K562 (cell line): ENCODE measurements at regions not wholly inside any gene's neighbourhood (a gene's known extent, or its start where the extent isn't known, plus 50 kb on each side); places are given as distances from the start of the nearest gene placed in this dataset.

Source experiments
- ATAC-seq: fragments of 200-7000 bp; cut with Tn5 transposase; 3 replicates; pipeline ENCODE4 v1.9.1; 2020; ENCODE audit warnings: moderate library complexity
- BruUV-seq: library from RNA; stranded (reverse); fragments of 400-500 nt; replicated peaks from 2 replicates; lab custom pipeline; 2021; lab: Mats Ljungman, UMichigan
- CTCF ChIA-PET: fragments of 300-600 bp; formaldehyde crosslinking; extraction: SDS; loops from one replicate; lab custom pipeline; 2021; ENCODE audit warnings: low intra/inter-chr PET ratio; lab: Yijun Ruan, JAX
- POLR2A ChIA-PET: fragments of 300-600, 350-650 bp; sonication (Branson Sonifier 250); formaldehyde crosslinking; extraction: SDS; loops from one replicate; lab custom pipeline; 2021; ENCODE audit warnings: antibody characterized with exemption, inconsistent platforms; lab: Yijun Ruan, JAX
- DNase-seq, 4 experiments: peaks; one replicate each; pipeline versions ENCODE4 v3.0.0 to v3.0.0-alpha.2; 2011 to 2018; ENCODE audit warnings: low spot score in 3 of 4, mixed read lengths in 3 of 4; ENCODE audit errors: extremely low read depth in 1 of 4
- FAIRE-seq: peaks from 2 replicates; lab custom pipeline; 2011; peaks lifted over from hg19 to GRCh38; lab: Jason Lieb, UNC
- H2AFZ ChIP-seq: 2 replicates; pipeline ENCODE4 v1.6.0; 2011; ENCODE audit warnings: low read depth, low read length, control low read depth, inconsistent platforms
- H3K27ac ChIP-seq: fragments of 200-600 bp; 3 replicates; pipeline ENCODE4 v1.8.0; 2011; ENCODE audit warnings: low read depth, mild to moderate bottlenecking, control low read depth, inconsistent platforms, low read length, moderate library complexity, mixed read lengths; ENCODE audit errors: extremely low read depth
- H3K27me3 ChIP-seq, 2 experiments: fragments of 300-600 bp in 1 of 2; 2 replicates in 1 of 2; 3 replicates in 1 of 2; pipeline versions ENCODE4 v1.6.0 to v1.8.0; 2011; ENCODE audit warnings: inconsistent platforms in 2 of 2, low read length in 2 of 2, mild to moderate bottlenecking in 1 of 2, mixed read lengths in 1 of 2, moderate library complexity in 1 of 2; ENCODE audit not compliant: control insufficient read depth in 2 of 2, insufficient read depth in 2 of 2
- H3K36me3 ChIP-seq: fragments of 300-600 bp; 3 replicates; pipeline ENCODE4 v1.8.0; 2011; ENCODE audit warnings: mild to moderate bottlenecking, low read length, inconsistent platforms; ENCODE audit not compliant: control insufficient read depth, insufficient read depth
- H3K4me1 ChIP-seq, 2 experiments: fragments of 200-600 bp in 1 of 2; replicated peaks in 1 of 2; 2 replicates in 1 of 2; 3 replicates in 1 of 2; pipeline versions ENCODE4 v1.5.1 to v1.8.0; 2011; ENCODE audit warnings: inconsistent platforms in 2 of 2, low read length in 2 of 2, mild to moderate bottlenecking in 1 of 2, mixed read lengths in 1 of 2, moderate library complexity in 1 of 2; ENCODE audit not compliant: control insufficient read depth in 2 of 2, insufficient read depth in 2 of 2
- H3K4me2 ChIP-seq: 2 replicates; pipeline ENCODE4 v1.6.1; 2011; ENCODE audit warnings: low read length, control low read depth, inconsistent platforms, mixed read lengths; ENCODE audit not compliant: insufficient read depth
- H3K4me3 ChIP-seq: fragments of 200-600 bp; sonication (generic), shearing (Covaris generic); 2 replicates; pipeline ENCODE4 v1.5.1; 2016; ENCODE audit warnings: control low read depth, inconsistent platforms
- H3K79me2 ChIP-seq: fragments of 200-600 bp; 3 replicates; pipeline ENCODE4 v1.8.0; 2011; ENCODE audit warnings: low read length, inconsistent platforms; ENCODE audit not compliant: control insufficient read depth, insufficient read depth
- H3K9ac ChIP-seq, 2 experiments: 2 replicates each; pipeline versions ENCODE4 v1.6.0 to v1.6.1; 2011; ENCODE audit warnings: low read depth in 2 of 2, low read length in 2 of 2, control low read depth in 1 of 2, inconsistent platforms in 1 of 2, mild to moderate bottlenecking in 1 of 2, mixed read lengths in 1 of 2; ENCODE audit not compliant: insufficient read depth in 1 of 2
- H3K9me1 ChIP-seq: one replicate; pipeline ENCODE4 v1.6.0; 2011; ENCODE audit warnings: inconsistent platforms, mild to moderate bottlenecking, low read length, moderate library complexity; ENCODE audit not compliant: control insufficient read depth, insufficient read depth
- H3K9me3 ChIP-seq: replicated peaks from 2 replicates; pipeline ENCODE4 v1.5.1; 2011; ENCODE audit warnings: low read depth, low read length, inconsistent platforms; ENCODE audit not compliant: control insufficient read depth, insufficient read depth
- H4K20me1 ChIP-seq: replicated peaks from 2 replicates; pipeline ENCODE4 v1.6.1; 2011; ENCODE audit warnings: low read length, inconsistent platforms, mixed read lengths; ENCODE audit not compliant: control insufficient read depth, insufficient read depth
- ATF7 ChIP-seq: fragments of 450-650 bp; IDR thresholded peaks from 2 replicates; pipeline ENCODE4 v1.7.1; 2014; ENCODE audit warnings: mild to moderate bottlenecking, moderate library complexity
- CEBPG ChIP-seq, 3 experiments: fragments of 200-800 bp in 1 of 3; sonication (Bioruptor generic) in 1 of 3; sonication (generic) in 1 of 3; formaldehyde crosslinking in 1 of 3; IDR thresholded peaks in 2 of 3; conservative IDR thresholded peaks in 1 of 3; 2 replicates each; pipeline versions ENCODE4 v1.6.1 to v1.8.0; 2016 to 2022; ENCODE audit warnings: missing compliant biosample characterization in 2 of 3, missing genetic modification characterization in 2 of 3, mild to moderate bottlenecking in 1 of 3, missing genetic modification reagents in 1 of 3
- MLLT1 ChIP-seq, 2 experiments: fragments of 450-650 bp; IDR thresholded peaks; 2 replicates each; pipeline ENCODE4 v1.6.1; 2016
- PCBP1 ChIP-seq: fragments of 200-400 bp; formaldehyde crosslinking; IDR thresholded peaks from 2 replicates; pipeline ENCODE4 v1.6.1; 2018; ENCODE audit warnings: mild to moderate bottlenecking, low read depth, low read length; ENCODE audit not compliant: poor library complexity, severe bottlenecking
- PHB2 ChIP-seq: fragments of 450-650 bp; IDR thresholded peaks from 2 replicates; pipeline ENCODE4 v1.6.1; 2017; ENCODE audit warnings: low read depth
- RBBP5 ChIP-seq: fragments of 200-600 bp; sonication (generic); IDR thresholded peaks from 2 replicates; pipeline ENCODE4 v1.6.1; 2012; ENCODE audit warnings: borderline replicate concordance, mild to moderate bottlenecking, low read length, control low read depth, inconsistent platforms; ENCODE audit not compliant: insufficient read depth, poor library complexity, severe bottlenecking
- SAP30 ChIP-seq: fragments of 200-600 bp; sonication (generic); IDR thresholded peaks from 2 replicates; pipeline ENCODE4 v1.6.1; 2012; ENCODE audit warnings: borderline replicate concordance, low read depth, mild to moderate bottlenecking, moderate library complexity, low read length, control low read depth, inconsistent platforms; ENCODE audit not compliant: insufficient read depth, poor library complexity, severe bottlenecking
- SRF ChIP-seq, 2 experiments: fragments of 250-450, 450-650 bp in 1 of 2; sonication (Bioruptor Pico) in 1 of 2; sonication (generic) in 1 of 2; formaldehyde crosslinking; IDR thresholded peaks; 2 replicates each; pipeline versions ENCODE4 v1.5.0 to v1.5.1; 2020 to 2022; ENCODE audit warnings: mild to moderate bottlenecking in 1 of 2, missing genetic modification reagents in 1 of 2
- TBL1XR1 ChIP-seq, 2 experiments: IDR thresholded peaks; 2 replicates each; pipeline ENCODE4 v1.6.1; 2012; ENCODE audit warnings: improper control_type of control experiment in 2 of 2, low read length in 2 of 2, mild to moderate bottlenecking in 1 of 2
- YY1 ChIP-seq, 3 experiments: IDR thresholded peaks; 2 replicates each; pipeline ENCODE4 v1.6.1; 2011; ENCODE audit warnings: low read length in 2 of 3, mild to moderate bottlenecking in 2 of 3, moderate library complexity in 2 of 3, borderline replicate concordance in 1 of 3, control low read depth in 1 of 3, low read depth in 1 of 3; ENCODE audit not compliant: insufficient read depth in 3 of 3, insufficient replicate concordance in 2 of 3, control insufficient read depth in 1 of 3, insufficient read length in 1 of 3; ENCODE audit errors: extremely low read depth in 1 of 3
- ZNF146 ChIP-seq: IDR thresholded peaks from one replicate; pipeline ENCODE4 v1.6.1; 2018; ENCODE audit warnings: missing compliant biosample characterization; ENCODE audit not compliant: unreplicated experiment
- WGBS: fragments of 100-300 bp; shearing (Covaris generic); methylation state at CpG from one replicate; pipeline ENCODE4 v1.1.6; 2016; ENCODE audit warnings: low coverage, mixed read lengths; ENCODE audit not compliant: insufficient coverage; ENCODE audit errors: missing lambda C conversion rate; 5-methylcytosine and 5-hydroxymethylcytosine counted together
- in situ Hi-C: fragments of 300-500 bp; cut with MboI; formaldehyde crosslinking; loops from 4 replicates; pipeline ENCODE4 v1.15.0; 2018; ENCODE audit warnings: inconsistent platforms, mixed read lengths
- intact Hi-C: fragments of 100-400 bp; cut with micrococcal nuclease; formaldehyde crosslinking; loops from 2 replicates; pipeline ENCODE4 v1.14.2; 2022
- TF ChIP-seq, protein P1 (sequence below): fragments of 450-650 bp; formaldehyde crosslinking; IDR thresholded peaks from 2 replicates; pipeline ENCODE4 v1.4.0; 2020; ENCODE audit warnings: mild to moderate bottlenecking, moderate library complexity

DNA sequence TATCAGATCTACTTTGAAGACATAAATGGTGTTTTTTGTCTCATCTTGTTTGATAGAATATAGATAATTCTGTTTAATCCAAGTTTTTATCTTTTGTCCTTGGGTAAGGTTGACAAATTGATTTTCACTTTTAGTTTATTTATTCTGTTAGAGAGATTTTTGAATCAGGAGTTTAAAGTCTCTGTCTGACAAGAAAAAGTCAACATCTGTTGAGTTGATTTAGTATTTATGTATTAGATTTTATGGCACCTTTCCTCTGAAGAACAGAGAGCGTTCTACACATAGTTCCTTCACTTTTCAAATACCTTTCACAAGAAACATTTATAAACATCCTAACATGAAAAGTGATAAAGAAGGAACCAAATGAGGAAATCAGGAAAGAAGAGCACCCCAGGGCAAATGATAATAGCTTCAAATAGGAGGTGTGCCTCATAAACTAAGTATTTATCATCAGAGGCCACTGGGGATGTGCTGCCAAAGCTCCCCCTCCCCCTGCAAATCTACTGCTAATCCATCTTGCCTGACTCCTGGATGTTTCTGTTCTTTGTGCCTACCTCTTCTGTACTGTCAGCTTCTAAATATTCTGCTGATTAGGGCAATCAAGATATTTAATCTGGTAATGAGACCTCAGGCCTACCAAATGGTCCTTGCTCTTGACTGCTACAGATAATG lies 457.7 kb upstream of the CHD1 start (continued):
- TF ChIP-seq, protein P1, sequence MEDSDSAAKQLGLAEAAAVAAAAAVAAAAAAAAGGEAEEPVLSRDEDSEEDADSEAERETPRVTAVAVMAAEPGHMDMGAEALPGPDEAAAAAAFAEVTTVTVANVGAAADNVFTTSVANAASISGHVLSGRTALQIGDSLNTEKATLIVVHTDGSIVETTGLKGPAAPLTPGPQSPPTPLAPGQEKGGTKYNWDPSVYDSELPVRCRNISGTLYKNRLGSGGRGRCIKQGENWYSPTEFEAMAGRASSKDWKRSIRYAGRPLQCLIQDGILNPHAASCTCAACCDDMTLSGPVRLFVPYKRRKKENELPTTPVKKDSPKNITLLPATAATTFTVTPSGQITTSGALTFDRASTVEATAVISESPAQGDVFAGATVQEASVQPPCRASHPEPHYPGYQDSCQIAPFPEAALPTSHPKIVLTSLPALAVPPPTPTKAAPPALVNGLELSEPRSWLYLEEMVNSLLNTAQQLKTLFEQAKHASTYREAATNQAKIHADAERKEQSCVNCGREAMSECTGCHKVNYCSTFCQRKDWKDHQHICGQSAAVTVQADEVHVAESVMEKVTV (CRISPR knock-in tag), result no peak
- TF ChIP-seq ATF7, result no peak
- no peak for TF ChIP-seq TBL1XR1 (IDR thresholded peaks at IDR 0.05; ENCODE audit: low read length in 2 of 2)
- no peak for TF ChIP-seq PCBP1
- no peak for TF ChIP-seq ZNF146 (CRISPR knock-in tag)
- no peak for TF ChIP-seq SRF (CRISPR knock-in tag; IDR thresholded peaks at IDR 0.05)
- TF ChIP-seq SAP30, result no peak

DNA sequence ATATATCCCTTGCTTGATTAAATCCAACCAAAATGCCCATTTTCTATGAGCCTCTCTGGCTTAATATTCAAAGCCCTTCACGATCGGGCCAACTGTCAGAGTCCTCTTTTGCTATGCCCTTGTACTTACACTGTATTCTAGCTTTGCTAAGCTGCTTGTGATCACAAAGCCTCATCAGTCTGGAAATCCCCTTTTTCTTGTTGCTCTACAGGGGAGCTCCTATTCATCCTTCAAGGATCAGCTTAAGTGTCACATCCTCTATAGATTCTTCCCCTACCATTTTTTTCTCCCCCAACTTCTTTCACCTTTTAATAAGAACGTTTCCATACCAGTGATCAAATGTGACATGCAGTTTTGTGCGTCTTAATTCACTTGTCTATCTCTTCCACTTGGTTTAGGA lies 450.4 kb upstream of the CHD1 start:
- Histone ChIP-seq H3K9me1 (no peaks in the 10 kb centered on the region), H3K9me3 (no peaks in the 10 kb centered on the region), H3K79me2 (no peaks in the 10 kb centered on the region), H3K9ac (no peak overlapping the region), H3K36me3 (no peaks in the 10 kb centered on the region), H2AFZ (no peak overlapping the region), H3K4me1 (no peaks in the 10 kb centered on the region), H3K27ac (no peak overlapping the region), H3K4me2 (no peak overlapping the region), H3K27me3 (no peaks in the 10 kb centered on the region), H3K4me3 (no peak overlapping the region), H4K20me1 (no peaks in the 10 kb centered on the region)
- intact Hi-C loops, result no loop called here
- CTCF ChIA-PET, result no interaction called here
- POLR2A ChIA-PET, result no interaction called here
- no peak for ATAC-seq
- 0% methylated on average over 4 of the region's 4 CpGs for WGBS
- FAIRE-seq, result no peak
- BruUV-seq, result no TSS peak
- no peak for DNase-seq
- in situ Hi-C loops, result no loop called here
- no peak for TF ChIP-seq PHB2
- no peak for TF ChIP-seq YY1 (IDR thresholded peaks at IDR 0.05; ENCODE audit: borderline replicate concordance in 1 of 3, control insufficient read depth in 1 of 3, extremely low read depth in 1 of 3, insufficient read depth in 3 of 3, insufficient read length in 1 of 3, insufficient replicate concordance in 2 of 3, low read depth in 1 of 3, low read length in 2 of 3)
- TF ChIP-seq MLLT1 (IDR thresholded peaks at IDR 0.05), result no peak
- TF ChIP-seq RBBP5, result no peak
- TF ChIP-seq CEBPG (CRISPR knock-in tag; IDR thresholded peaks at IDR 0.05), result no peak
- no peak for TF ChIP-seq CEBPG (tag; conservative IDR thresholded peaks at IDR 0.05 in 1 of 2, IDR thresholded peaks at IDR 0.05 in 1 of 2)
